HG03097 (cell line): ENCODE measurements at regions not wholly inside any gene's neighbourhood (a gene's known extent, or its start where the extent isn't known, plus 50 kb on each side); places are given as distances from the start of the nearest gene placed in this dataset.

Source experiments
- ATAC-seq: cut with Tn5 transposase; IDR thresholded peaks from one replicate; pipeline ENCODE4 v1.9.1; 2021; ENCODE audit not compliant: unreplicated experiment, low FRiP score

GRCh38 chr5:68953231-68953874, 140.5 kb upstream of the SLC30A5 start:
- no peak for ATAC-seq

DNA sequence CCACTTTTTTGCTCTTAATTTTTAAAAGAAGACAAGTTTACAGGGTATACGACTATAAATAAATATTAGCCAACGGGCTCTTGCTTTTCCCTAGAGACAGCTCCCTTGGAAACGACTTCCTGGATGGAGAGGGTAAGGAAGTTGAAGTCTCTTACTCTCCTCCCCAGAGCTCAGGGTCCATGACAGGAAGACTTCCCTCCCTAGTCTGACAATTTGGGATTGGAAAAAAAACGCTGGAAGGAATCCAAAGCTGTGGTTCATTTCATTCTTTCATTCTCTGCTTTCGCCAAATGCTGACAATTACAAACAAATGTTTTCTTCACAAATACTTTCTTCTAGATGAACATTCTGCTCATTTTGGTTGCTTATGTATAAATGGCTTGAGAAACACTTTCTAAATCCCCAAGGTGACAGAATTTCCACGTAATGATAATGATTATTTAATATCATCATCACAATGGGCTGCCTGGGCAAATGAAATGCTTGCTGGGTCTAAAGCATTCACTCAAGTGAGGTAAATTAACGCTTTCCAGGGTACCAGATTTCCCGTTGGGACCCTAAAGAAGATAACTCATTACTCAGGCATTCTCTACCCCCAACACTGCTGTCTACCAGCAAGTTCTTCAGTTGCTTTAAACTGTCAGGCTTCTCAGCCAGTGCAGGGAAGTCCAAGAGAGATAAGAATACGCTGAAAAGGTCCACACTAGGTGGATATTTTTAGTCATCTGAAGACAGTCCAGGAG, 139.8 kb upstream of the SLC30A5 start:
- no peak for ATAC-seq

GRCh38 chr5:68954618-68954910, 139.2 kb upstream of the SLC30A5 start:
- no peak for ATAC-seq

- ATAC-seq, result no peak
Observed at GRCh38 chr5:68957591-68957990, 136.2 kb upstream of the SLC30A5 start.

DNA sequence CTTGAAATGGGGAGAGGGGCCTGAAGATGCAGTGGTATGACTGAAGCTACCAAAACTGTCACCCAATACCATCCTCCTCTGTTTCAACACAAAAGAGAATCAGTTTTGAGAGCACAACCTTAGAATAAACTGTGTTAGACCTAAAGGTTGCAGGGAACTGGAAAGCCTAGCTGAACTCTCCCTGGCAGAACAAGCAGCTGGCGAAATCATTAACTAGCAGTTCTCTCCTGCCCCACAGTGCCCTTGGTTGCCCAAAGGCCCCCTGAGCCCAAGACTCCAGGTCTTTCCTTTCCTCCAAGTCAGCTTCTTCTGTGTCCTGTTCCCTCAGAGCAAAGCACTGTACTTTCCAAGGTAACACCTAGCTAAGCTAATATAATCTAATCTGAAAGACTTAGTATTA, 135.4 kb upstream of the SLC30A5 start:
- no peak for ATAC-seq

GRCh38 chr5:68960456-68960855, 133.4 kb upstream of the SLC30A5 start:
- no peak for ATAC-seq

- no peak for ATAC-seq
Observed at GRCh38 chr5:68960961-68961360, 132.9 kb upstream of the SLC30A5 start.

- ATAC-seq, result no peak
Observed at GRCh38 chr5:68961762-68962161, 132.1 kb upstream of the SLC30A5 start.

- ATAC-seq, result no peak
Observed at GRCh38 chr5:68962757-68963484, 130.9 kb upstream of the SLC30A5 start.

DNA sequence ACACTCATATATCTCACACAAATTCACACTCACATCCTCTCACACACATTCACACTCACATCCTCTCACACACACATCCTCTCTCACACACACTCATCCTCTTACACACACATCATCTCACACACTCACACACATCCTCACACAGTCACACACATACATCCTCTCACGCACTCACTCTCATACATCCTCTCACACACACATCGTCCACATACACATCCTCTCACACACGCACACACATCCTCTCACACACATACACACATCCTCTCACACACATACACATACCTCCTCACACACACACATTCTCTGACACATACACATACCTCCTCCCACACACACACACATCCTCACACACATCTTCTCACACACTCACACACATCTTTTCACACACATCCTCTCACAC, 129.1 kb upstream of the SLC30A5 start:
- no peak for ATAC-seq

- ATAC-seq, result no peak
Observed at GRCh38 chr5:68965926-68966325, 127.9 kb upstream of the SLC30A5 start.

GRCh38 chr5:68966596-68966995, 127.2 kb upstream of the SLC30A5 start:
- ATAC-seq, result no peak

DNA sequence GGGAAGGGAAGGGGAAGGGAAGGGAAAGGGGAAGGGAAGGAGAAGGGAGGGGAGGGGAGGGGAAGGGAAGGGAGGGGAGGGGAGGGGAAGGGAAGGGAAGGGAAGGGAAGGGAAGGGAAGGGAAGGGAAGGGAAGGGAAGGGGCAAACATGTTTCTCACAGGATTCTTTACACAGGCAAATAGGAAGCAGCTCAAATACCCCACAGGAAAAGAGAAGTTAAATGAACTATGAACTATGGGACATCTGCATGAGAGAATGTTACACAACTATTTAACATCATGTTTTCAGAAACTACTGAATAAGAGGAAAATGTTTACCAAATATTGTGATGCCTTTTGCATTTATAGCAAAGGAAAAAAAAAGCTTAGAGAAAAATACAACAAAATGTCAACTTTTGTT, 125.4 kb upstream of the SLC30A5 start:
- ATAC-seq, result no peak

DNA sequence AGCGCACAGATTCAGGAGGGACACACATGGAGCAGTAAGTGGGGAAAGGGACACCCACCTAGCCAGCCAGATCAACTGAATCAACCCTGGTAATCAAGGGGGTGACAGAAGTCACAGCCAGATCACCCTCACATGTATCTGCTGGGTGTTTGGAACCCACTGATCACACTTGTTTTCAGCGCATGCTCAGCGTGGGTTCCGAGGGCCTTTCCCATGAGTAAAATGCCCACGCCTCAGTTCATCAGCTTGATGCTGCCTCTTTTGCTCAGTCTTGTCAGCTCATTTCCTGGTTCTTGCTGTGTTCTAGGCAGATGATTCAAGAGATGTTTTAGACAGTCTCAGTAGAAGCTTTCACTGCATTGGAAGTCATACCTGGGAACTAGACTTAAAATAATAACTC, 123.2 kb upstream of the SLC30A5 start:
- ATAC-seq, result no peak

DNA sequence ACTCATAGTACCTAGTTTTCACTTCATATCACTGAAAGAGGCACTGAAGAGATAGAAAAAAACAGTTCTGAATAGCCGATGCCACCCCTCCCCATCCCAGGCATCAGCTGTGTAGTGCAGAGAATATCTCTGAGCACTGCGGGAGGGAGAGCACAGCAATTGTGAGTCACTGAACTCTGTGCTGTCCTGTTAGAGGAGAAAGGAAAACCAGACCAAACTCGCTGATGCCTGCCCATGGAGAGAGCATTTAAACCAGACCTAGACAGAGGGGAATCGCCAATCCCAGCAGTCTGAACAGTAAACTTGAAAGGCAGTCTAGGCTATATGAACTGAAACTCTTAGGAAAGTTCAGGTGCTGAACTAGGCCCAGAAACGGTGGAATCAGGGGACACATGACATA, 120.1 kb upstream of the SLC30A5 start:
- no peak for ATAC-seq

- ATAC-seq, result no peak
Observed at GRCh38 chr5:68983043-68983442, 110.8 kb upstream of the SLC30A5 start.

- no peak for ATAC-seq
Observed at GRCh38 chr5:68983959-68984358, 109.9 kb upstream of the SLC30A5 start.

GRCh38 chr5:68991279-68992084, 102.3 kb upstream of the SLC30A5 start:
- no peak for ATAC-seq

GRCh38 chr5:68994645-68995044, 99.2 kb upstream of the SLC30A5 start:
- ATAC-seq, result no peak

DNA sequence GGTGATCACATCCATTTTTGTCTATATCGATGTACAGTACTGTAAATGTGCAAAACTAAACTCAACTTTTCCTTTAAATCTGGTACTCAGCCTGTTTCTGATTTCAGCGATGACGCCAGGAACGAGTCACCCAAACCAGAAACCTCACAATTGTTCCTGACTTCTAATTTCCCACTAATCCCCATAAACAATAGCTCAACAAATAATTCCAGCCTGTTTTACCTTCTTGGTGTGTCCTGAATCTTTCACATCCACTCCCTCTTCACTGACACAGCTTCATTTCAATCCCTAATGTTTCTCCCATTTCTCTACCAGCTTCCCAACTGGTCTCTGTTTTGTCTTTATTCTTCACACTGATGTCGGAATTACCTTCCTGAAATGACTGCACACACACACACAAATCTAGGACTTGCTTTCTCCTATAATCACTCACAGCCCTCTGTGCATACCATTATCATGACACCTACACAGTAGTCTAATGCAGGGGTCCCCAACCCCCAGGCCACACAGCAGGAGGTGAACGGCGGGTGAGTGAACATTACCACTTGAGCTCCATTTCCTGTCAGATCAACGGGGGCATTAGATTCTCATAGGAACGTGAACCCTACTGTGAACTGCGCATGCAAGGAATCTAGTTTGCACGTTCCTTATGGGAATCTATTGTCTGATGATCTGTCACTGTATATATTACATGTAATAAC, 97.8 kb upstream of the SLC30A5 start:
- no peak for ATAC-seq

DNA sequence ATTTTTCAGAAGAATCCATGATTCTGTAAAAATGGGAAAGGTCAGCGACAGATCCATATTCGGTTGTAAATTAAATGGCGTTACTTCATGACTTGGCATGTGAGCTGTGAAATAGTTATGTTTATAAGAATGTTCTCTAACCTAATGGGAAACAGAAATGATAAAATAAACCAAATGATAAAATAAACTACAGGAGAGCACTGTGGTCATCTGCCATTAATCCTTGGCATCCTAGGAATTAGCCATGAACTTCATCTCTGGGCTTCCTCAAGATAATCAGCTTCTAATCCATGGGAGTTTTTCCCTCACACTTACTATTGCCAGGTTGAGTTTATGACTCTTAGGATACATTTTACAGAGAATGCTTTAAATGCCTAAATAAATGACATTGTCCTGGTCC, 94.6 kb upstream of the SLC30A5 start:
- ATAC-seq, result no peak
